LoVo (cell line): ENCODE measurements at regions not wholly inside any gene's neighbourhood (a gene's known extent, or its start where the extent isn't known, plus 50 kb on each side); places are given as distances from the start of the nearest gene placed in this dataset.
A peak's percentile ranks its signal among the peaks of the same experiment; 100 is the strongest.
"Not testable (repeated sequence)": the region's sequence is repeated elsewhere in the genome, so short reads cannot be mapped to it uniquely, and the experiment has no call there.

ENCODE experiments used
- DNase-seq: peaks from one replicate; pipeline ENCODE4 v3.0.0-alpha.2; 2016; ENCODE audit warnings: low spot score

- no peak for DNase-seq
Measured at GRCh38 chr12:116361414-116362223, 84.1 kb upstream of the MED13L start.

- DNase-seq, result peak; percentile 56
Measured at GRCh38 chr12:116365114-116365513, 87.6 kb upstream of the MED13L start.

- DNase-seq, result no peak
Measured at GRCh38 chr12:116365606-116366455, 88.3 kb upstream of the MED13L start.

- DNase-seq, result no peak
Measured at GRCh38 chr12:116366456-116366776, 88.9 kb upstream of the MED13L start.

GRCh38 chr12:116366824-116367223, 89.3 kb upstream of the MED13L start:
- DNase-seq, result no peak

- no peak for DNase-seq
Measured at GRCh38 chr12:116368196-116369194, 91.0 kb upstream of the MED13L start.

GRCh38 chr12:116370004-116370404, 92.5 kb upstream of the MED13L start:
- DNase-seq, result no peak

- DNase-seq, result no peak
Measured at GRCh38 chr12:116370886-116371580, 93.5 kb upstream of the MED13L start.

GRCh38 chr12:116372815-116373214, 95.3 kb upstream of the MED13L start:
- DNase-seq, result no peak

DNA sequence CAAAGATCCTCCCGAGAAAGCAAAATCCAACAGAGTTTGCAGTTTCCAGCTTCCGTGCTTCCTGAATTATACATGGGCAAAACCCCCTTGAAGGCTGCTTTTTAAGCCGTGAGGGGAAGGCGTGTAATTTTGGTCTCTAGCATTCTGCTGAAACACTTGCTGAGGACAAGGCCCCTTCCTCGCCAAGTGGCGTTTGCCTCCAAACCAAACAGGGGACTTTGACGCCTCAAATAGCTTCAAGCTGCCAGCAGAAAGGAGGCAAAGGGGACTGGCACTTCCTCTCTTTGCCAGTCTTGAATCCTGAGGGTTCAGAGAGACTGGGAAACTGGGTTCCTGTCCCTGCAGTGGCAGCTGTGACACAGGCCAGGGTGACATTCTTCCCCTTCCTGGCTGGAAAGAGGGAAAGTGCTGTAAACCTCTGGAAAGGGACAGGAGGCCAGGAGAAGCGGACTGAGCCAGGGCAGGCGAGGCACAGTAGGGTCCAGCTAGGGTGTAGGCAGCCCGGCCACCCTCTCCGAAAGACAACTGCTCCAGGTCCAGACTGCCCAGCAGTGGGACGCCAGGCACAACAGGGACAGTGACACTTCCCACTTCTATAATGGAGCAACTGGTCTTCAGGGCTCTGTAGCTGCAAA, 96.2 kb upstream of the MED13L start:
- no peak for DNase-seq

- DNase-seq, result no peak
Measured at GRCh38 chr12:116374207-116374606, 96.7 kb upstream of the MED13L start.

- DNase-seq, result no peak
Measured at GRCh38 chr12:116375278-116375842, 97.9 kb upstream of the MED13L start.

GRCh38 chr12:116376354-116377193, 99.1 kb upstream of the MED13L start:
- DNase-seq, result no peak

- not testable (repeated sequence) for DNase-seq
Measured at GRCh38 chr12:116377194-116377571, 99.7 kb upstream of the MED13L start.

DNA sequence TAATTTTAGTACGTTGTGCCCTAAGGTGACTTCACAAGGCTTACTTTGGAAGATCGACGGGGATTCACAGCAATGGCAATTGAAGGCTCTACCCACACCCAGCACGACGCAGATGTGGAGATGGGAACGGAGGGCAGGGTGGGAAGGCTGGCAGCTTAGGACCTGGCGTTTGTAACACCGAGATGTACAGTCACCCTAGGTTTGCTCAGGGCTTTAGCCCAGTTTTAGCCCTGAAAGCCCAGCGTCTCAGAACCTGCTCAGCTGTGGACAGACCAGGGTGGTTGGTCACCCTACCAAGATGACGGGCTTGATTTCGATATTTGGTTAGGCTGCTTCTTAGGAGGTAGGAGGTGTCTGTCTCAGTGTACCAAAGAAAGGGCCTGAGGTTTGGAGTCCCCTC, 100.5 kb upstream of the MED13L start:
- DNase-seq, result no peak

- no peak for DNase-seq
Measured at GRCh38 chr12:116380108-116380507, 102.6 kb upstream of the MED13L start.

- DNase-seq, result not testable (repeated sequence)
Measured at GRCh38 chr12:116380740-116381139, 103.2 kb upstream of the MED13L start.

- DNase-seq, result no peak
Measured at GRCh38 chr12:116381240-116381743, 103.8 kb upstream of the MED13L start.
